ENCODE measurements at regions not wholly inside any gene's neighbourhood (a gene's known extent, or its start where the extent isn't known, plus 50 kb on each side); places are given as distances from the start of the nearest gene placed in this dataset.

- no peak for DNase-seq (ENCODE audit: low read depth)
- Histone ChIP-seq H3K9me3 (ENCODE audit: control insufficient read depth, low read length) (no peaks in the 10 kb centered on the region), H3K4me1 (ENCODE audit: control insufficient read depth, insufficient read depth, low read length) (no peaks in the 10 kb centered on the region), H3K36me3 (ENCODE audit: control insufficient read depth, insufficient read depth, low read length, severe bottlenecking) (no peaks in the 10 kb centered on the region), H3K9ac (ENCODE audit: low read length) (no peak overlapping the region), H3K27me3 (replicated peaks; ENCODE audit: control insufficient read depth, insufficient read depth, low read length) (peaks cover 35% of the 10 kb centered on the region), H3K4me3 (ENCODE audit: low read length) (no peak overlapping the region)
Measured at GRCh38 chr1:177754603-177755002, 215.3 kb downstream of the SEC16B start.

- Histone ChIP-seq H3K4me1 (ENCODE audit: control insufficient read depth, insufficient read depth, low read length) (no peaks in the 10 kb centered on the region), H3K27me3 (replicated peaks; ENCODE audit: control insufficient read depth, insufficient read depth, low read length) (peaks cover 35% of the 10 kb centered on the region), H3K4me3 (ENCODE audit: low read length) (no peak overlapping the region), H3K36me3 (ENCODE audit: control insufficient read depth, insufficient read depth, low read length, severe bottlenecking) (no peaks in the 10 kb centered on the region), H3K9me3 (ENCODE audit: control insufficient read depth, low read length) (no peaks in the 10 kb centered on the region), H3K9ac (ENCODE audit: low read length) (no peak overlapping the region)
- no peak for DNase-seq (ENCODE audit: low read depth)
Measured at GRCh38 chr1:177753655-177754054, 216.2 kb downstream of the SEC16B start.

GRCh38 chr1:177748080-177748801 is 221.6 kb downstream of the SEC16B start:
- Histone ChIP-seq H3K9me3 (ENCODE audit: control insufficient read depth, low read length) (no peaks in the 10 kb centered on the region), H3K4me3 (ENCODE audit: low read length) (no peak overlapping the region), H3K4me1 (ENCODE audit: control insufficient read depth, insufficient read depth, low read length) (no peaks in the 10 kb centered on the region), H3K9ac (ENCODE audit: low read length) (no peak overlapping the region), H3K27me3 (replicated peaks; ENCODE audit: control insufficient read depth, insufficient read depth, low read length) (peaks cover 10% of the 10 kb centered on the region), H3K36me3 (ENCODE audit: control insufficient read depth, insufficient read depth, low read length, severe bottlenecking) (no peaks in the 10 kb centered on the region)
- no peak for DNase-seq (ENCODE audit: low read depth)

GRCh38 chr1:177746155-177746554 is 223.7 kb downstream of the SEC16B start:
- H3K9ac ChIP-seq (ENCODE audit: low read length) = no peak overlapping the region
- H3K4me3 ChIP-seq (ENCODE audit: low read length) = no peak overlapping the region
- no peak for DNase-seq (ENCODE audit: low read depth)
- H3K27me3 ChIP-seq (replicated peaks; ENCODE audit: control insufficient read depth, insufficient read depth, low read length) = no peaks in the 10 kb centered on the region
- no peaks in the 10 kb centered on the region for H3K36me3 ChIP-seq (ENCODE audit: control insufficient read depth, insufficient read depth, low read length, severe bottlenecking)
- no peaks in the 10 kb centered on the region for H3K4me1 ChIP-seq (ENCODE audit: control insufficient read depth, insufficient read depth, low read length)
- no peaks in the 10 kb centered on the region for H3K9me3 ChIP-seq (ENCODE audit: control insufficient read depth, low read length)

- no peak for DNase-seq (ENCODE audit: low read depth)
- Histone ChIP-seq H3K9ac (ENCODE audit: low read length) (no peak overlapping the region), H3K36me3 (ENCODE audit: control insufficient read depth, insufficient read depth, low read length, severe bottlenecking) (no peaks in the 10 kb centered on the region), H3K4me1 (ENCODE audit: control insufficient read depth, insufficient read depth, low read length) (no peaks in the 10 kb centered on the region), H3K4me3 (ENCODE audit: low read length) (no peak overlapping the region), H3K9me3 (ENCODE audit: control insufficient read depth, low read length) (no peaks in the 10 kb centered on the region), H3K27me3 (replicated peaks; ENCODE audit: control insufficient read depth, insufficient read depth, low read length) (no peaks in the 10 kb centered on the region)
Measured at GRCh38 chr1:177744906-177745305, 225.0 kb downstream of the SEC16B start.

GRCh38 chr1:177741476-177741875 is 228.4 kb downstream of the SEC16B start:
- no peaks in the 10 kb centered on the region for H3K36me3 ChIP-seq (ENCODE audit: control insufficient read depth, insufficient read depth, low read length, severe bottlenecking)
- DNase-seq (ENCODE audit: low read depth) = no peak

GRCh38 chr1:177739780-177740179 is 230.1 kb downstream of the SEC16B start:
- H3K9me3 ChIP-seq (ENCODE audit: control insufficient read depth, low read length) = no peaks in the 10 kb centered on the region
- H3K4me1 ChIP-seq (ENCODE audit: control insufficient read depth, insufficient read depth, low read length) = no peaks in the 10 kb centered on the region
- DNase-seq (ENCODE audit: low read depth) = no peak
- no peak overlapping the region for H3K9ac ChIP-seq (ENCODE audit: low read length)
- H3K36me3 ChIP-seq (ENCODE audit: control insufficient read depth, insufficient read depth, low read length, severe bottlenecking) = no peaks in the 10 kb centered on the region
- H3K4me3 ChIP-seq (ENCODE audit: low read length) = no peak overlapping the region
- H3K27me3 ChIP-seq (replicated peaks; ENCODE audit: control insufficient read depth, insufficient read depth, low read length) = peaks cover 6% of the 10 kb centered on the region

More at GRCh38 chr1:177741476-177741875, 228.4 kb downstream of the SEC16B start:
- Histone ChIP-seq H3K9ac (ENCODE audit: low read length) (no peak overlapping the region), H3K4me3 (ENCODE audit: low read length) (no peak overlapping the region), H3K27me3 (replicated peaks; ENCODE audit: control insufficient read depth, insufficient read depth, low read length) (peaks cover 6% of the 10 kb centered on the region), H3K4me1 (ENCODE audit: control insufficient read depth, insufficient read depth, low read length) (no peaks in the 10 kb centered on the region), H3K9me3 (ENCODE audit: control insufficient read depth, low read length) (no peaks in the 10 kb centered on the region)

GRCh38 chr1:177737456-177737855 is 232.4 kb downstream of the SEC16B start:
- Histone ChIP-seq H3K9ac (ENCODE audit: low read length) (no peak overlapping the region), H3K4me1 (ENCODE audit: control insufficient read depth, insufficient read depth, low read length) (no peaks in the 10 kb centered on the region), H3K4me3 (ENCODE audit: low read length) (no peak overlapping the region), H3K36me3 (ENCODE audit: control insufficient read depth, insufficient read depth, low read length, severe bottlenecking) (no peaks in the 10 kb centered on the region), H3K27me3 (replicated peaks; ENCODE audit: control insufficient read depth, insufficient read depth, low read length) (peaks cover 6% of the 10 kb centered on the region), H3K9me3 (ENCODE audit: control insufficient read depth, low read length) (no peaks in the 10 kb centered on the region)
- no peak for DNase-seq (ENCODE audit: low read depth)

GRCh38 chr1:177732178-177732577 is 237.7 kb downstream of the SEC16B start:
- Histone ChIP-seq H3K27me3 (replicated peaks; ENCODE audit: control insufficient read depth, insufficient read depth, low read length) (no peaks in the 10 kb centered on the region), H3K4me3 (ENCODE audit: low read length) (no peak overlapping the region), H3K36me3 (ENCODE audit: control insufficient read depth, insufficient read depth, low read length, severe bottlenecking) (no peaks in the 10 kb centered on the region), H3K9me3 (ENCODE audit: control insufficient read depth, low read length) (no peaks in the 10 kb centered on the region), H3K9ac (ENCODE audit: low read length) (no peak overlapping the region), H3K4me1 (ENCODE audit: control insufficient read depth, insufficient read depth, low read length) (no peaks in the 10 kb centered on the region)
- no peak for DNase-seq (ENCODE audit: low read depth)

GRCh38 chr1:177729646-177730045 is 240.2 kb downstream of the SEC16B start:
- Histone ChIP-seq H3K4me3 (ENCODE audit: low read length) (no peak overlapping the region), H3K36me3 (ENCODE audit: control insufficient read depth, insufficient read depth, low read length, severe bottlenecking) (no peaks in the 10 kb centered on the region), H3K9me3 (ENCODE audit: control insufficient read depth, low read length) (peaks cover 6% of the 10 kb centered on the region), H3K27me3 (replicated peaks; ENCODE audit: control insufficient read depth, insufficient read depth, low read length) (no peaks in the 10 kb centered on the region), H3K4me1 (ENCODE audit: control insufficient read depth, insufficient read depth, low read length) (no peaks in the 10 kb centered on the region), H3K9ac (ENCODE audit: low read length) (no peak overlapping the region)
- no peak for DNase-seq (ENCODE audit: low read depth)

GRCh38 chr1:177723533-177723932 is 246.3 kb downstream of the SEC16B start:
- Histone ChIP-seq H3K27me3 (replicated peaks; ENCODE audit: control insufficient read depth, insufficient read depth, low read length) (no peaks in the 10 kb centered on the region), H3K9ac (ENCODE audit: low read length) (no peak overlapping the region), H3K36me3 (ENCODE audit: control insufficient read depth, insufficient read depth, low read length, severe bottlenecking) (no peaks in the 10 kb centered on the region), H3K4me1 (ENCODE audit: control insufficient read depth, insufficient read depth, low read length) (no peaks in the 10 kb centered on the region), H3K9me3 (ENCODE audit: control insufficient read depth, low read length) (peaks cover 32% of the 10 kb centered on the region), H3K4me3 (ENCODE audit: low read length) (no peak overlapping the region)
- DNase-seq (ENCODE audit: low read depth) = no peak

All from adipocyte (in vitro differentiated cells).